ENCODE measurements at regions not wholly inside any gene's neighbourhood (a gene's known extent, or its start where the extent isn't known, plus 50 kb on each side); places are given as distances from the start of the nearest gene placed in this dataset.
"Not testable (repeated sequence)": the region's sequence is repeated elsewhere in the genome, so short reads cannot be mapped to it uniquely, and the experiment has no call there.

DNA sequence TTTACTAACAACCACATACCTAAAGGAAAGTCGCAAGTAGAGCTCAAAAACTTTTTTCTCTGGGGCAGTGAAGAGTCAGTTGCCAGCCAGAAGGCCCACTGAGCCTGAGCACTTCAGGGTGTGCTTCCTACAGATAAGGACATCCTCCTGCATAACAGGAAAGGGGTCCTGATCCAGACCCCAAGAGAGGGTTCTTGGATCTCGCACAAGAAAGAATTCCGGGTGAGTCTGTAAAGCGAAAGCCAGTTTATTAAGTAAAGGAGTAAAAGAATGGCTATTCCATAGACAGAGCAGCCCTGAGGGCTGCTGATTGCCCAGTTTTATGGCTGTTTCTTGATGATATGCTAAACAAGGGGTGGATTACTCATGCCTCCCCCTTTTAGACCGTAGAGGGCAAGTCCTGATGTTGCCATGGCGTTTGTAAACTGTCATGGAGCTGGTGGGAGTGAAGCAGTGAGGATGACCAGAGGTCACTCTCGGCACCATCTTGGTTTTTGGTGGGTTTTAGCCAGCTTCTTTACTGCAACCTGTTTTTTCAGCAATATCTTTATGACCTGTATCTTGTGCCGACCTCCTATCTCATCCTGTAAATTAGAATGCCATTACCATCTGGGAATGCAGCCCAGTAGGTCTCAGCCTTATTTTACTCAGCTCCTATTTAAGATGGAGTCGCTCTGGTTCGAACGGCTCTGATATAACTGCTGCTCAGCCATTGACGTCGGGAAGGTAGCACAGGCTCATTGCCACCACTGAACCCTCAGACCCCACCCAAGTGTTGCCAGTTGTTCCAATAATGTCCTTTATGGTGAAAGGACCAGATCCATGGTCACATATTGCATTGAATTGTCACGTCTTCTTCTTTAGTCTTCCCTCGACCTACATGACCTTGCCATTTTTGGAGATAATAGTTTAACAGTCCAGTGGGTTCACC is 96.6 kb upstream of the ERRFI1 start:
- H3K4me3 Mint-ChIP-seq, result no peak overlapping the region
- H3K4me1 Mint-ChIP-seq, result peaks cover 13 to 20% (median 17%) of the 10 kb centered on the region in 4 donors
- peaks cover 0 to 8% (median 0%) of the 10 kb centered on the region in 9 donors for H3K9me3 Mint-ChIP-seq
- peaks cover 6 to 61% (median 10%) of the 10 kb centered on the region in 5 donors for H3K27me3 Mint-ChIP-seq
- ATAC-seq (no peak), DNase-seq (no peak)
- peaks cover 0 to 11% (median 0%) of the 10 kb centered on the region in 3 donors for H3K36me3 Mint-ChIP-seq
- H3K27ac Mint-ChIP-seq, result no peak overlapping the region
- POLR2A ChIA-PET, result no interaction called here

DNA sequence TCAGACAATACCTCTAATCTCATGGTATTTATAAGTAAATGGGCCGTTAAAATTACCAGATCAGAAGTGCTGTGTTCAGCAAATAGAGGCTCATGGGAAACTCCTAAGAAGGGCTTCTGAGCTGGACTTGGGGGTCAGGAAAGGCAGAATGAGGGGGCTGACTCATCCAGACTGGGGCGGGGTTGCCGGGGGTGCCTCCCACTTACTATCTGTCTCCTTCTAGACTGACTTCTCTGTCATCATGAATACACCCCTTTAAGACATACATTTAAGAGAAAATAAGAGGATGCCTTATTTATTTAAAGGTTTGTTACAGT is 96.0 kb upstream of the ERRFI1 start:
- Mint-ChIP-seq H3K9me3 (peaks cover 0 to 8% (median 0%) of the 10 kb centered on the region in 9 donors), H3K27ac (no peak overlapping the region), H3K4me3 (no peak overlapping the region), H3K4me1 (peaks cover 13 to 20% (median 14%) of the 10 kb centered on the region in 4 donors), H3K27me3 (peaks cover 6 to 61% (median 10%) of the 10 kb centered on the region in 5 donors), H3K36me3 (peaks cover 0 to 11% (median 0%) of the 10 kb centered on the region in 3 donors)
- POLR2A ChIA-PET, result no interaction called here
- ATAC-seq (no peak), DNase-seq (no peak)

DNA sequence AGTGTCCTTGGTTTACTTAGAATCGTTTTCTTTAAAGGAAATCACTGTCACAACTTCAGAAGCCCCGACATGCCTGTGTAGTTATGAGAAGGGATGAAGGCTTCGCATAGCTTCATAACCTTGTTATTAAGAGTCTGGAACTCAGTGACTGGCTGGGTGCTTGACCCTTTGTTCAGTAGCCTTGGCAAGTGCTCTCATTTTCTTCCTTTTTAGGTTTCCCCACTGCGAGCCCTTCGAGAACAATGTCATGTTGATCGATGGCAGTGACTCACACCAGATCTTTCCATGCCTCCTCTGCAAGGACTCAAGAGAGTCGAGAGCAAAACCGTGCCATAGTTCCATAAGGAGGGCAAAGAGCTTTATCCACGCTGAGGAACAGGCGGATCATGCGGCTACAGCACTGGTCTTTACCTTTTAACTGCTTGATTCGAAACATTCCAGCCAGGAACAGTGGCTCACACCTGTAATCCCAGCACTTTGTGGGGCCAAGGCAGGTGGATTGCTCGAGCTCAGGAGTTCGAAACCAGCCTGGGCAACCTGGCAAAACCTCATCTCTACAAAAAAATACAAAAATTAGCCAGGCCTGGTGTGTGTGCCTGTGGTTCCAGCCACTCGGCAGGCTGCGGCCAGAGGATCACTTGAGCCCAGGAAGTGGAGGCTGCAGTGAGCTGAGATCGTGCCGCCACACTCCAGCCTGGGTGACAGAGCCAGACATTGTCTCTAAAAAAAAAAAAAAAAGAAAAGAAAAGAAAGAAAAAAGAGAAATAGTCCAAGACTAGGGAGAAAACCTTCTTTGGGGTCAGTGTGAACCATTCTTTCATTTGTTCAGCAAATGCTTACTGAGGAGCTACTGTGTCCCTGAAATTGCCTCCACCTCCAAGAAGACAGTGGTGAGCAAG is 95.4 kb upstream of the ERRFI1 start:
- Mint-ChIP-seq H3K9me3 (peaks cover 0 to 8% (median 0%) of the 10 kb centered on the region in 9 donors), H3K27me3 (peaks cover 6 to 61% (median 10%) of the 10 kb centered on the region in 5 donors), H3K27ac (peak overlapping the region in 3 of 10 donors; percentile 5 to 67 (median 48)), H3K4me3 (peak overlapping the region in 9 of 10 donors; percentile 17 to 84 (median 55)), H3K4me1 (peaks cover 13 to 20% (median 14%) of the 10 kb centered on the region in 4 donors), H3K36me3 (peaks cover 0 to 11% (median 0%) of the 10 kb centered on the region in 3 donors)
- ATAC-seq, result peak in 1 of 2 donors; percentile 20
- no peak for DNase-seq
- POLR2A ChIA-PET, result interaction anchor here (0.7 kb wide), 1 partner anchor 47 kb away, joined by 4 read pairs; no protein-coding TSS in a partner anchor

DNA sequence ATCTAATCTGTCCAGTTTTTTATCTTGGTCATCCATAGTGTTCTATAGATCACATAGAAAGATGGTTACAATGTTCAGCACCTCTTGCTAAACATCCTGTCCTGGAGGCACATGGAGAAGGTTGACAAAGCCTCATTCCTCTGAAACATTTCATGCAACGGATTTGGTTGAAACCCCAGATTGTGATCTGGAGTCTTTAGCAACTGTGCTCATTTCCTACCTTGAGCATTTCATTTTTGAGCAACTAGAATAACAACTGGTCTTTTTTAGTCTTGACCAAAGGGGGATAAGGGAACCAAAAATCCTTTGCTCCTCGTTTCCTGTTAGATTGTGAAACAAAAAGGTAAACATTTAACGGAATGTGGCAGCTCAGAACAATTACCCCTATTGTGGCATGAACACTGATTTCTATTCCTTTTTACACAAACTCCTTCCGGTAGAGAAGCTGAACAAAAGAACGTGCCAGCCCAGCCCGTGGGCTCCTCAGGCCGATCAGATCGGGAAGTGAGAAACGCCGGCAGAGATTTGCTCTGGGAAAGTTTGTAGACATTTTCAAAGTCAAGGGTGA is 94.7 kb upstream of the ERRFI1 start:
- POLR2A ChIA-PET, result interaction anchor here (0.8 kb wide), 1 partner anchor 12 kb away, joined by 5 read pairs; no protein-coding TSS in a partner anchor
- Mint-ChIP-seq H3K27me3 (peaks cover 6 to 56% (median 10%) of the 10 kb centered on the region in 5 donors), H3K4me3 (peak overlapping the region; percentile 17 to 84 (median 54)), H3K36me3 (peaks cover 0 to 11% (median 0%) of the 10 kb centered on the region in 3 donors), H3K27ac (peak overlapping the region in 3 of 10 donors; percentile 5 to 67 (median 48)), H3K4me1 (peaks cover 13 to 20% (median 14%) of the 10 kb centered on the region in 4 donors), H3K9me3 (peaks cover 0 to 6% (median 0%) of the 10 kb centered on the region in 9 donors)
- DNase-seq (peak in 1 of 10 donors; percentile 11), ATAC-seq (peak in 1 of 2 donors; percentile 38)

DNA sequence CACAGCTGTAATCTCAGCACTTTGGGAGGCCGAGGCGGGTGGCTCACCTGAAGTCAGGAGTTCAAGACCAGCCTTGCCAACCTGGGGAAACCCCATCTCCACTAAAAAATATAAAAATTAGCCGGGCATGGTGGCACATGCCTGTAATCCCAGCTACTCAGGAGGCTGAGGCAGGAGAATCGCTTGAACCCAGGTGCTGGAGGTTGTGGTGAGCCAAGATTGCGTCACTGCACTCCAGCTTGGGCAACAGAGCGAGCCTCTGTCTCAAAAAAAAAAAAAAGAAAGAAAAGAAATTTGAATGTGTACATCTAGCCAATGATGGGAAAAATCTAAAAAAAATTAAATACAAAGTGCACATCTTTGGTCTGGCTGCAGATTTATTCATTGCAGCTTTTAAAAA is 92.6 kb upstream of the ERRFI1 start:
- ATAC-seq, H3K27ac Mint-ChIP-seq, H3K4me3 Mint-ChIP-seq, H3K9me3 Mint-ChIP-seq, H3K36me3 Mint-ChIP-seq, DNase-seq: not testable (repeated sequence)
- Mint-ChIP-seq H3K27me3 (peaks cover 4 to 38% (median 9%) of the 10 kb centered on the region in 5 donors), H3K4me1 (peaks cover 9 to 22% (median 17%) of the 10 kb centered on the region in 4 donors)
- POLR2A ChIA-PET, result interaction anchor here (0.7 kb wide), 1 partner anchor 36 kb away, joined by 3 read pairs; no protein-coding TSS in a partner anchor

DNA sequence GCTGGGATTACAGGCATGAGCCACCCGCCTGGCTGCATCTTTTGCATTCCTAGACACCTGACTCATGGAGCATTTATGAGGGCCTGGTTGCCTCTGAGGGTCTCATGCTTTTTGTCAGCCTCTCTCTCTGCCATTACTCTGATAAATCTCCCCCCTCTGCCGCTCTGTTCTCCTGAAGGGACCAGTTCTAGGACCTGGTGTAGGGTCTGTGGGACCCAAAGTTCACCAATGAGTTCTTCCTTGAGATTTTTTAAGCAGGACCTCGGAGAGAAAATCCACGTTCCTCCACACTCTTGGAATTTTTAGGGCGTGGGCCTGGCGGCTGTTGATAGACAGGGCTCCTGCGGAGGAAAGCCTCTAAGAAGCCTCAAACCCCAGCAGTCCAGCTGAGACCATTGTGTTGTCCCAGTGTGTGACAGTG is 91.9 kb upstream of the ERRFI1 start:
- Mint-ChIP-seq H3K4me1 (peaks cover 11 to 28% (median 23%) of the 10 kb centered on the region in 4 donors), H3K4me3 (no peak overlapping the region), H3K36me3 (no peaks in the 10 kb centered on the region), H3K27ac (no peak overlapping the region), H3K9me3 (no peaks in the 10 kb centered on the region), H3K27me3 (peaks cover under 1 to 31% (median 6%) of the 10 kb centered on the region in 5 donors)
- DNase-seq (no peak), ATAC-seq (no peak)
- POLR2A ChIA-PET, result no interaction called here

DNA sequence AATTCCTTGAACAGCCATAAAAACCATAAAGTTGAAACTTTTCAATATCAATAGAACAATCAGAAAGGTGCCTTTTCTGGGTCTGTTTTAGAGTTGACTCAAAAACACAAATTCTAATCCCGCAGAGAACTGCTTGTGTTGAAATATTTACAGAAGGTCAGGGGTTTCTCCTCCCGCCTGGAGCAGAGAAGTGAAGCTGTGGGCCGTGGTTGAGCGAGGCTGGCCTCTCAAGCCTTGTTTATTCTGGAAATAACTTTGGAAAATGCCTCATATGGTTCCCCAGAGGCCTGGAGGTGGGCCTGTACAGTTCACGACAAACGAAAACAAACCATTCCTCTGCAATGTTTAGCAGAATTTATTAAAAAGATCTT is 90.8 kb upstream of the ERRFI1 start:
- Mint-ChIP-seq H3K9me3 (no peaks in the 10 kb centered on the region), H3K4me3 (no peak overlapping the region), H3K27me3 (peaks cover 0 to 19% (median 3%) of the 10 kb centered on the region in 5 donors), H3K4me1 (peaks cover 10 to 30% (median 23%) of the 10 kb centered on the region in 4 donors), H3K27ac (no peak overlapping the region), H3K36me3 (no peaks in the 10 kb centered on the region)
- DNase-seq, result no peak
- POLR2A ChIA-PET, result no interaction called here
- no peak for ATAC-seq

DNA sequence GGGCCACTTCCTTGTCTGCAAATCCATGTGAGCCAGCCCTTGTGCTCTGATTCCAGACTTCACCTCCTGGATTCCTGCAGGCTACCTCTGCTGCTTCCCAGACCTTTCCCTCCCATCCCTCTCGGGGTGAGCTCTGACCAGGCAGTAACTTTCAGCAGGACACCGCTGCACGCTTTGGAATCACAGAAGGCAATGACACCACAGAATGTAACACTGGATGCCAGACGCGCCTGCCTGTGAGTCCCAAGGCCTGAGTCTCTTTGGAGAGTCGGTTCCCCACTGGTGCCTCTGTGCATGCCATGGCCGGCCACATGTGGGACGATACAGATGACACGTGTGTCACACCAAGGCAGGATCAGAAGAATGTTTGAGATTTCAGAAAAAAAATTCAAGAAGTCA is 89.7 kb upstream of the ERRFI1 start:
- DNase-seq (no peak), ATAC-seq (no peak)
- Mint-ChIP-seq H3K36me3 (no peaks in the 10 kb centered on the region), H3K27ac (no peak overlapping the region), H3K9me3 (no peaks in the 10 kb centered on the region), H3K4me3 (no peak overlapping the region), H3K4me1 (peaks cover 7 to 21% (median 14%) of the 10 kb centered on the region in 4 donors), H3K27me3 (peaks cover 0 to 9% (median 3%) of the 10 kb centered on the region in 5 donors)
- POLR2A ChIA-PET, result interaction anchor here (0.6 kb wide), 1 partner anchor 367 kb away, joined by 8 read pairs; no protein-coding TSS in a partner anchor

DNA sequence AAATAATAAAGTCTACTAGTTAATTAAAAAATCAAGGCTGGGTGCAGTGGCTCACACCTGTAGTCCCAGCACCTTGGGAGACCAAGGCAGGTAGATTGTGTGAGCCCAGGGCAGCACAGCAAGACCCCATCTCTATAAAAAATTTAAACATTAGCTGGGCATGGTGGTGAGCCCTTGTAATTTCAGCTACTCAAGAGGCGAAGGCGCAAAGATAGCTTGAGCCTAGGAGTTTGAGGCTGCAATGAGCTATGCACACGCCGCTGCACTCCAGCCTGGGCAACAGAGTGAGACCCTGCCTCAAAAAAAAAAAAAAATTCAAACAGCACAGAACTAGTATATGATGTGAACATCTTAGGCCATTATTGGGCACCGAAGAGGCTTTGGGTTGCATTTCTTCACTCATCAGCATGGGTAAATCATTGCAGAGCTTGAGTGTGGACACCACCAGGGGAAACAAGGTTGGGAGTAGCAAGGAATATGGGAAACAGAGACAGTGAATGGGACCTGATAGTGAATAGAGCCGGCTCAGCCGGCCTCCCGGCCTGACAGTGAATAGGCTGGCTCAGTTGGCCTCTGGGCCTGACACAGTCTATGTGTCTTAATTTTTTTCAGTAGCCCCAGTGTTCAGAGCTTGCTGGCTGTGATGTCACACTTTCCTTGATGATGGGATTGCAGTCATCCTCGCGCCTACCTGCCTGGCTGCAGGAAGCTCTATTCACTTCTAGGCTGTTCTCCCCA is 89.1 kb upstream of the ERRFI1 start:
- DNase-seq, result no peak
- POLR2A ChIA-PET, result interaction anchor here (0.6 kb wide), 1 partner anchor 368 kb away, joined by 8 read pairs; no protein-coding TSS in a partner anchor
- Mint-ChIP-seq H3K4me3 (no peak overlapping the region), H3K4me1 (peaks cover 4 to 18% (median 10%) of the 10 kb centered on the region in 4 donors), H3K27ac (no peak overlapping the region), H3K9me3 (no peaks in the 10 kb centered on the region), H3K27me3 (peaks cover 0 to 5% (median 3%) of the 10 kb centered on the region in 5 donors), H3K36me3 (no peaks in the 10 kb centered on the region)
- ATAC-seq, result no peak

DNA sequence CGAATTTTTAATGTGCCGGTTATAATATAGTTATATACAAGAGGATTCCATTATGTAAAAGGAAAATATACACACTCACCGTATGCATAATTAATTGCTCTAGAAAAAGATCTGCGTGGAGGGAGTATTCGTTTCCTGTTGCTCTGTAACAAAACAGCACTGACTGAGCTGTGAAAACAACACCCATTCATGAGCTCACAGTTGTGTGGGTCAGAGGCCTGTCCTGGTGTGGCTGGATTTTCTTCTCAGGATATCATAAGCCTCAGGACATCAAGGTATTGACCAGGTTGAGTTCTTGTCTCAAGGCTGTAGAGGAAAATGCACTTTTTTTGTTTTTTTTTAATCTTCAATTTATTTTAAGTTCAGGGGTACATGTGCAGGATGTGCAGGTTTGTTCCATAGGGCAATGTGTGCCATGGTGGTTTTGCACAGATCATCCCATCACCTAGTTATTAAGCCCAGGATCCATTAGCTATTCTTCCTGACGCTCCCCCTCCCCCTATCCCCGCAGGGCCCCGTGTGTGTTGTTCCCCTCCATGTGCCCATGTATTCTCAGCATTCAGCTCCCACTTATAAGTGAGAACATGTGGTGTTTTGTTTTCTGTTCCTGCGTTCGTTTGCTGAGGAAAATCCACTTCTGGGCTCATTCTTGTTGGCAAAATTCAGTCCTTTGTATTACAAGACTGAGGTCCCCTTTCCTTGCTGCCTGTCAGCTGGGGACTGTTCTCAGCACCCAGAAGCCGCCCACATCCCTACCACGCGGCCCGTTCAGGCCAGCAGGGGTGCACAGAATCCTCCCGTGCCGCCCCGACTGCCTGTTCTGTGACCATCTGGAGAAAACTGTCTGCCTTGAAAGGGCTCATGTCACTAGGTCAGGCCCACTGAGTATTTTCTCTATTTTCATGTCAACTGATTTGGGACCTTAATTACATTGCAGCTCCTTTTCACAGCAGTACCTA is 87.4 kb upstream of the ERRFI1 start:
- DNase-seq, result no peak
- peaks cover 0 to 2% (median 0%) of the 10 kb centered on the region in 9 donors for H3K9me3 Mint-ChIP-seq
- peaks cover 0 to 2% (median 0%) of the 10 kb centered on the region in 5 donors for H3K27me3 Mint-ChIP-seq
- no peak for ATAC-seq
- peak overlapping the region in 6 of 10 donors; percentile 26 to 90 (median 50) for H3K27ac Mint-ChIP-seq
- peaks cover 4 to 18% (median 9%) of the 10 kb centered on the region in 4 donors for H3K4me1 Mint-ChIP-seq
- H3K4me3 Mint-ChIP-seq, result peak overlapping the region in 2 of 10 donors; percentile 31 to 50
- peaks cover 0 to 3% (median 0%) of the 10 kb centered on the region in 3 donors for H3K36me3 Mint-ChIP-seq
- POLR2A ChIA-PET, result no interaction called here
